ENCODE measurements at regions not wholly inside any gene's neighbourhood (a gene's known extent, or its start where the extent isn't known, plus 50 kb on each side); places are given as distances from the start of the nearest gene placed in this dataset.
"Not testable (repeated sequence)": the region's sequence is repeated elsewhere in the genome, so short reads cannot be mapped to it uniquely, and the experiment has no call there.

GRCh38 chr9:7456793-7457530 is 342.6 kb downstream of the DMAC1 start:
- no peak for DNase-seq

- DNase-seq: no peak
Measured at GRCh38 chr9:7456377-7456776, 343.2 kb downstream of the DMAC1 start.

GRCh38 chr9:7454624-7455023 is 345.0 kb downstream of the DMAC1 start:
- no peak for DNase-seq

GRCh38 chr9:7452378-7452777 is 347.2 kb downstream of the DMAC1 start:
- DNase-seq: no peak

GRCh38 chr9:7451062-7451461 is 348.5 kb downstream of the DMAC1 start:
- no peak for DNase-seq

GRCh38 chr9:7443541-7443940 is 356.0 kb downstream of the DMAC1 start:
- DNase-seq: no peak

GRCh38 chr9:7439355-7439995 is 360.1 kb downstream of the DMAC1 start:
- DNase-seq: no peak

- DNase-seq: no peak
Measured at GRCh38 chr9:7436754-7437153, 362.8 kb downstream of the DMAC1 start.

GRCh38 chr9:7433508-7434292 is 365.9 kb downstream of the DMAC1 start:
- no peak for DNase-seq

- no peak for DNase-seq
Measured at GRCh38 chr9:7432989-7433388, 366.6 kb downstream of the DMAC1 start.

GRCh38 chr9:7417397-7417796 is 382.2 kb downstream of the DMAC1 start:
- not testable (repeated sequence) for DNase-seq

GRCh38 chr9:7415836-7416235 is 383.7 kb downstream of the DMAC1 start:
- DNase-seq: no peak

GRCh38 chr9:7408845-7409244 is 390.7 kb downstream of the DMAC1 start:
- DNase-seq: no peak

GRCh38 chr9:7407246-7407645 is 392.3 kb downstream of the DMAC1 start:
- DNase-seq: no peak

GRCh38 chr9:7405924-7406604 is 393.5 kb downstream of the DMAC1 start:
- no peak for DNase-seq

- DNase-seq: no peak
Measured at GRCh38 chr9:7403839-7404487, 395.6 kb downstream of the DMAC1 start.

- no peak for DNase-seq
Measured at GRCh38 chr9:7403028-7403389, 396.6 kb downstream of the DMAC1 start.

GRCh38 chr9:7402334-7403027 is 397.1 kb downstream of the DMAC1 start:
- DNase-seq: no peak

- DNase-seq: no peak
Measured at GRCh38 chr9:7401116-7401515, 398.5 kb downstream of the DMAC1 start.

- no peak for DNase-seq
Measured at GRCh38 chr9:7394002-7394774, 405.4 kb downstream of the DMAC1 start.

- no peak for DNase-seq
Measured at GRCh38 chr9:7392148-7392547, 407.4 kb downstream of the DMAC1 start.

All from activated gamma-delta T cell treated with Interleukin-2 at 50 U/mL for 16 hours (primary cell).